SK-N-SH (cell line): ENCODE measurements at regions not wholly inside any gene's neighbourhood (a gene's known extent, or its start where the extent isn't known, plus 50 kb on each side); places are given as distances from the start of the nearest gene placed in this dataset.

Experiments used
- CTCF ChIA-PET: fragments of 300-600, 350-600 bp; formaldehyde crosslinking; extraction: SDS; loops from one replicate; lab custom pipeline; 2021; lab: Yijun Ruan, JAX
- POLR2A ChIA-PET: fragments of 350-600 bp; sonication (Branson Sonifier 250); formaldehyde crosslinking; extraction: SDS; loops from one replicate; lab custom pipeline; 2020; ENCODE audit warnings: antibody characterized with exemption, inconsistent platforms; lab: Yijun Ruan, JAX
- DNase-seq: peaks from one replicate; pipeline ENCODE4 v3.0.0; 2012
- H2AFZ ChIP-seq: fragments of 200-600 bp; sonication (generic); 2 replicates; pipeline ENCODE4 v1.8.1; 2016; ENCODE audit warnings: antibody characterized with exemption, mild to moderate bottlenecking, low read depth
- H3F3A ChIP-seq: fragments of 200-600 bp; sonication (generic); replicated peaks from 2 replicates; pipeline ENCODE3; 2016; ENCODE audit warnings: antibody characterized with exemption, mild to moderate bottlenecking; ENCODE audit not compliant: insufficient read depth
- H3K27ac ChIP-seq, 2 experiments: fragments of 200-500 bp in 1 of 2; fragments of 200-600 bp in 1 of 2; sonication (Bioruptor generic) in 1 of 2; sonication (generic), shearing (Covaris generic) in 1 of 2; 2 replicates each; pipeline versions ENCODE4 v1.5.1 to v1.6.1; 2014 to 2016; ENCODE audit warnings: low read depth in 2 of 2, inconsistent platforms in 1 of 2, low read length in 1 of 2, mild to moderate bottlenecking in 1 of 2, mixed read lengths in 1 of 2
- H3K27me3 ChIP-seq: fragments of 200-600 bp; sonication (generic), shearing (Covaris generic); 2 replicates; pipeline ENCODE4 v1.6.1; 2016; ENCODE audit warnings: mixed run types; ENCODE audit not compliant: insufficient read depth
- H3K36me3 ChIP-seq, 2 experiments: fragments of 200-500 bp in 1 of 2; fragments of 200-600 bp in 1 of 2; sonication (Bioruptor generic) in 1 of 2; sonication (generic) in 1 of 2; replicated peaks in 1 of 2; 2 replicates each; pipeline versions ENCODE3 to v1.5.1; 2014 to 2016; ENCODE audit warnings: low read length in 1 of 2, mild to moderate bottlenecking in 1 of 2; ENCODE audit not compliant: insufficient read depth in 2 of 2, control insufficient read depth in 1 of 2
- H3K4me1 ChIP-seq, 2 experiments: fragments of 200-500 bp in 1 of 2; fragments of 200-600 bp in 1 of 2; sonication (Bioruptor generic) in 1 of 2; sonication (generic), shearing (Covaris generic) in 1 of 2; 2 replicates each; pipeline versions ENCODE4 v1.5.1 to v1.6.1; 2014 to 2016; ENCODE audit warnings: low read depth in 1 of 2, low read length in 1 of 2, mixed run types in 1 of 2; ENCODE audit not compliant: insufficient read depth in 2 of 2, control insufficient read depth in 1 of 2
- H3K4me2 ChIP-seq: fragments of 200-600 bp; sonication (generic), shearing (Covaris generic); 2 replicates; pipeline ENCODE4 v1.6.1; 2017; ENCODE audit warnings: mixed run types
- H3K4me3 ChIP-seq, 2 experiments: fragments of 200-500 bp in 1 of 2; fragments of 200-600 bp in 1 of 2; sonication (Bioruptor generic) in 1 of 2; sonication (generic), shearing (Covaris generic) in 1 of 2; 2 replicates each; pipeline versions ENCODE4 v1.5.1 to v1.8.1; 2014 to 2016; ENCODE audit warnings: low read depth in 2 of 2, inconsistent platforms in 1 of 2, low read length in 1 of 2, mild to moderate bottlenecking in 1 of 2, mixed read lengths in 1 of 2, moderate library complexity in 1 of 2
- H3K79me2 ChIP-seq: fragments of 200-600 bp; sonication (generic); 2 replicates; pipeline ENCODE4 v1.8.1; 2017; ENCODE audit warnings: mild to moderate bottlenecking; ENCODE audit not compliant: insufficient read depth
- H3K9ac ChIP-seq: fragments of 200-600 bp; sonication (generic); 2 replicates; pipeline ENCODE4 v1.6.1; 2017; ENCODE audit warnings: mixed run types
- H3K9me2 ChIP-seq: fragments of 200-600 bp; sonication (generic); 2 replicates; pipeline ENCODE4 v1.6.1; 2017; ENCODE audit warnings: mixed run types
- H3K9me3 ChIP-seq: fragments of 200-600 bp; sonication (generic); 2 replicates; pipeline ENCODE4 v1.6.1; 2017; ENCODE audit warnings: mixed run types, mild to moderate bottlenecking, moderate library complexity
- H4K20me1 ChIP-seq: fragments of 200-600 bp; sonication (generic); 2 replicates; pipeline ENCODE4 v1.6.1; 2017; ENCODE audit warnings: mild to moderate bottlenecking, mixed run types; ENCODE audit not compliant: insufficient read depth
- CHD2 ChIP-seq: fragments of 150-350 bp; IDR thresholded peaks from 2 replicates; pipeline ENCODE4 v1.6.1; 2018; ENCODE audit warnings: low read length; ENCODE audit not compliant: partially characterized antibody
- EP300 ChIP-seq, 2 experiments: IDR thresholded peaks; 2 replicates each; pipeline versions ENCODE4 v1.4.0 to v1.6.1; 2012; ENCODE audit warnings: borderline replicate concordance in 1 of 2, low read depth in 1 of 2, low read length in 1 of 2
- EZH2phosphoT487 ChIP-seq: fragments of 200-600 bp; sonication (generic); IDR thresholded peaks from 2 replicates; pipeline ENCODE4 v1.6.1; 2017; ENCODE audit warnings: low read depth, mixed run types, mild to moderate bottlenecking, antibody characterized with exemption, moderate library complexity, borderline replicate concordance
- FOXM1 ChIP-seq: IDR thresholded peaks from 2 replicates; pipeline ENCODE4 v1.4.0; 2012; ENCODE audit warnings: low read depth, mild to moderate bottlenecking
- GATA2 ChIP-seq: sonication (generic); formaldehyde crosslinking; IDR thresholded peaks from 2 replicates; pipeline ENCODE4 v1.5.0; 2020; ENCODE audit warnings: mild to moderate bottlenecking, missing genetic modification reagents
- MEF2A ChIP-seq: IDR thresholded peaks from 2 replicates; pipeline ENCODE4 v1.4.0; 2012; ENCODE audit warnings: low read depth, borderline replicate concordance
- MXI1 ChIP-seq: IDR thresholded peaks from 2 replicates; pipeline ENCODE4 v1.6.1; 2012; ENCODE audit warnings: mild to moderate bottlenecking, low read depth, low read length, improper control_type of control experiment
- NFIC ChIP-seq: IDR thresholded peaks from 2 replicates; pipeline ENCODE4 v1.4.0; 2012; ENCODE audit warnings: borderline replicate concordance
- RCOR1 ChIP-seq: fragments of 150-350 bp; IDR thresholded peaks from 2 replicates; pipeline ENCODE4 v1.6.1; 2017; ENCODE audit warnings: antibody characterized with exemption, low read length
- SIN3A ChIP-seq: IDR thresholded peaks from 2 replicates; pipeline ENCODE4 v1.6.1; 2012; ENCODE audit warnings: low read depth, mild to moderate bottlenecking, low read length, moderate library complexity, borderline replicate concordance
- SMC3 ChIP-seq: IDR thresholded peaks from 2 replicates; pipeline ENCODE4 v1.6.1; 2012; ENCODE audit warnings: low read depth, low read length, improper control_type of control experiment
- TAF1 ChIP-seq: IDR thresholded peaks from 2 replicates; pipeline ENCODE4 v1.6.1; 2012; ENCODE audit warnings: low read depth, mild to moderate bottlenecking, low read length, moderate library complexity, borderline replicate concordance
- WGBS: methylation state at CpG from one replicate; pipeline ENCODE4 v1.1.6; 2017; ENCODE audit warnings: low lambda C conversion rate; 5-methylcytosine and 5-hydroxymethylcytosine counted together
- TF ChIP-seq, protein P1 (sequence below): IDR thresholded peaks from 2 replicates; pipeline ENCODE4 v1.4.0; 2012; ENCODE audit warnings: low read depth
- TF ChIP-seq, protein P2 (sequence below): fragments of 200-600 bp; sonication (generic); IDR thresholded peaks from 2 replicates; pipeline ENCODE4 v1.6.1; 2017; ENCODE audit warnings: antibody characterized with exemption, mild to moderate bottlenecking, moderate library complexity
- TF ChIP-seq, protein P3 (sequence below): IDR thresholded peaks from 2 replicates; pipeline ENCODE4 v1.6.1; 2012; ENCODE audit warnings: mild to moderate bottlenecking, low read depth, low read length, moderate library complexity
- TF ChIP-seq, protein P4 (sequence below): IDR thresholded peaks from 2 replicates; pipeline ENCODE4 v1.4.0; 2012; ENCODE audit warnings: low read depth, borderline replicate concordance

DNA sequence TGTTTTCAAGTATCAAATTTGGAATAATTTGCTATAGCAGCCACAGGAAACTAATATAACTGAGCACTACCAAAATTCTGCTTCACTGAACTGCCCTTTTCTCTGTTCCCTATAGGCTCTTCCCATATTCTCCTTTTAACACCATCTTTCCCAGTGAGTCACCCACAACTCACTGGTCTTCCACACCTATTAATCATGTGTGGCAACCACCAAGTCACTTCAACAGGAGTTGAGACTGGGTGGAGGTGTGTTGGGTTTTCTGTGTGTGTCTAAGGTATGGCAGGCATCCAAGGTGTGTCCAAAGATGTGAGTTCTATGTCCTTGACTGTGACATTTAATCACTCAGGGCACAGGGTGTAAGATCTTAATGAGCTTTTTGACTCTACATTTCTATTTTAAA lies 610.0 kb upstream of the CDH11 start (continued):
- TF ChIP-seq, protein P1, sequence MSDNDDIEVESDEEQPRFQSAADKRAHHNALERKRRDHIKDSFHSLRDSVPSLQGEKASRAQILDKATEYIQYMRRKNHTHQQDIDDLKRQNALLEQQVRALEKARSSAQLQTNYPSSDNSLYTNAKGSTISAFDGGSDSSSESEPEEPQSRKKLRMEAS, result no peak
- TF ChIP-seq GATA2 (CRISPR knock-in tag) (no peak), MEF2A (no peak)

GRCh38 chr16:65728652-65729051 lies 606.8 kb upstream of the CDH11 start:
- CTCF ChIA-PET, result no interaction called here
- H3K27ac ChIP-seq, result no peak overlapping the region

More at GRCh38 chr16:65728652-65729051, 606.8 kb upstream of the CDH11 start:
- Histone ChIP-seq H3F3A (peaks cover 6% of the 10 kb centered on the region), H3K4me2 (no peak overlapping the region), H3K79me2 (no peaks in the 10 kb centered on the region), H3K36me3 (no peaks in the 10 kb centered on the region), H3K4me1 (peaks cover 2 to 5% of the 10 kb centered on the region in 2 experiments; a peak in 2 of 4 replicates), H3K4me3 (no peak overlapping the region), H4K20me1 (no peaks in the 10 kb centered on the region), H3K27me3 (no peaks in the 10 kb centered on the region), H2AFZ (no peak overlapping the region), H3K9ac (no peak overlapping the region), H3K9me3 (no peaks in the 10 kb centered on the region), H3K9me2 (no peaks in the 10 kb centered on the region)
- TF ChIP-seq, protein P2, sequence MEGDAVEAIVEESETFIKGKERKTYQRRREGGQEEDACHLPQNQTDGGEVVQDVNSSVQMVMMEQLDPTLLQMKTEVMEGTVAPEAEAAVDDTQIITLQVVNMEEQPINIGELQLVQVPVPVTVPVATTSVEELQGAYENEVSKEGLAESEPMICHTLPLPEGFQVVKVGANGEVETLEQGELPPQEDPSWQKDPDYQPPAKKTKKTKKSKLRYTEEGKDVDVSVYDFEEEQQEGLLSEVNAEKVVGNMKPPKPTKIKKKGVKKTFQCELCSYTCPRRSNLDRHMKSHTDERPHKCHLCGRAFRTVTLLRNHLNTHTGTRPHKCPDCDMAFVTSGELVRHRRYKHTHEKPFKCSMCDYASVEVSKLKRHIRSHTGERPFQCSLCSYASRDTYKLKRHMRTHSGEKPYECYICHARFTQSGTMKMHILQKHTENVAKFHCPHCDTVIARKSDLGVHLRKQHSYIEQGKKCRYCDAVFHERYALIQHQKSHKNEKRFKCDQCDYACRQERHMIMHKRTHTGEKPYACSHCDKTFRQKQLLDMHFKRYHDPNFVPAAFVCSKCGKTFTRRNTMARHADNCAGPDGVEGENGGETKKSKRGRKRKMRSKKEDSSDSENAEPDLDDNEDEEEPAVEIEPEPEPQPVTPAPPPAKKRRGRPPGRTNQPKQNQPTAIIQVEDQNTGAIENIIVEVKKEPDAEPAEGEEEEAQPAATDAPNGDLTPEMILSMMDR, result no peak
- TF ChIP-seq FOXM1 (no peak), SIN3A (no peak), EP300 (IDR thresholded peaks at IDR 0.05; ENCODE audit: borderline replicate concordance in 1 of 2, low read depth in 1 of 2, low read length in 1 of 2) (no peak), MXI1 (no peak), SMC3 (no peak), EZH2phosphoT487 (no peak), TAF1 (no peak), CHD2 (no peak), RCOR1 (no peak), NFIC (no peak)
- TF ChIP-seq, protein P3, sequence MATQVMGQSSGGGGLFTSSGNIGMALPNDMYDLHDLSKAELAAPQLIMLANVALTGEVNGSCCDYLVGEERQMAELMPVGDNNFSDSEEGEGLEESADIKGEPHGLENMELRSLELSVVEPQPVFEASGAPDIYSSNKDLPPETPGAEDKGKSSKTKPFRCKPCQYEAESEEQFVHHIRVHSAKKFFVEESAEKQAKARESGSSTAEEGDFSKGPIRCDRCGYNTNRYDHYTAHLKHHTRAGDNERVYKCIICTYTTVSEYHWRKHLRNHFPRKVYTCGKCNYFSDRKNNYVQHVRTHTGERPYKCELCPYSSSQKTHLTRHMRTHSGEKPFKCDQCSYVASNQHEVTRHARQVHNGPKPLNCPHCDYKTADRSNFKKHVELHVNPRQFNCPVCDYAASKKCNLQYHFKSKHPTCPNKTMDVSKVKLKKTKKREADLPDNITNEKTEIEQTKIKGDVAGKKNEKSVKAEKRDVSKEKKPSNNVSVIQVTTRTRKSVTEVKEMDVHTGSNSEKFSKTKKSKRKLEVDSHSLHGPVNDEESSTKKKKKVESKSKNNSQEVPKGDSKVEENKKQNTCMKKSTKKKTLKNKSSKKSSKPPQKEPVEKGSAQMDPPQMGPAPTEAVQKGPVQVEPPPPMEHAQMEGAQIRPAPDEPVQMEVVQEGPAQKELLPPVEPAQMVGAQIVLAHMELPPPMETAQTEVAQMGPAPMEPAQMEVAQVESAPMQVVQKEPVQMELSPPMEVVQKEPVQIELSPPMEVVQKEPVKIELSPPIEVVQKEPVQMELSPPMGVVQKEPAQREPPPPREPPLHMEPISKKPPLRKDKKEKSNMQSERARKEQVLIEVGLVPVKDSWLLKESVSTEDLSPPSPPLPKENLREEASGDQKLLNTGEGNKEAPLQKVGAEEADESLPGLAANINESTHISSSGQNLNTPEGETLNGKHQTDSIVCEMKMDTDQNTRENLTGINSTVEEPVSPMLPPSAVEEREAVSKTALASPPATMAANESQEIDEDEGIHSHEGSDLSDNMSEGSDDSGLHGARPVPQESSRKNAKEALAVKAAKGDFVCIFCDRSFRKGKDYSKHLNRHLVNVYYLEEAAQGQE, result no peak
- TF ChIP-seq, protein P1, result no peak
- TF ChIP-seq, protein P4, sequence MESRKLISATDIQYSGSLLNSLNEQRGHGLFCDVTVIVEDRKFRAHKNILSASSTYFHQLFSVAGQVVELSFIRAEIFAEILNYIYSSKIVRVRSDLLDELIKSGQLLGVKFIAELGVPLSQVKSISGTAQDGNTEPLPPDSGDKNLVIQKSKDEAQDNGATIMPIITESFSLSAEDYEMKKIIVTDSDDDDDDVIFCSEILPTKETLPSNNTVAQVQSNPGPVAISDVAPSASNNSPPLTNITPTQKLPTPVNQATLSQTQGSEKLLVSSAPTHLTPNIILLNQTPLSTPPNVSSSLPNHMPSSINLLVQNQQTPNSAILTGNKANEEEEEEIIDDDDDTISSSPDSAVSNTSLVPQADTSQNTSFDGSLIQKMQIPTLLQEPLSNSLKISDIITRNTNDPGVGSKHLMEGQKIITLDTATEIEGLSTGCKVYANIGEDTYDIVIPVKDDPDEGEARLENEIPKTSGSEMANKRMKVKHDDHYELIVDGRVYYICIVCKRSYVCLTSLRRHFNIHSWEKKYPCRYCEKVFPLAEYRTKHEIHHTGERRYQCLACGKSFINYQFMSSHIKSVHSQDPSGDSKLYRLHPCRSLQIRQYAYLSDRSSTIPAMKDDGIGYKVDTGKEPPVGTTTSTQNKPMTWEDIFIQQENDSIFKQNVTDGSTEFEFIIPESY, result no peak
- DNase-seq, result no peak
- POLR2A ChIA-PET, result no interaction called here
- WGBS, result 36% methylated on average over 2 of the region's 2 CpGs
